IMR-90 (cell line): ENCODE measurements at regions not wholly inside any gene's neighbourhood (a gene's known extent, or its start where the extent isn't known, plus 50 kb on each side); places are given as distances from the start of the nearest gene placed in this dataset.

Experiments used
- ATAC-seq: fragments of 200-7000 bp; cut with Tn5 transposase; 2 replicates; pipeline ENCODE4 v1.9.1; 2020; ENCODE audit warnings: low read depth, mild to moderate bottlenecking, moderate library complexity
- BruUV-seq: library from RNA; stranded (reverse); fragments of 400-500 nt; replicated peaks from 2 replicates; lab custom pipeline; 2021; lab: Mats Ljungman, UMichigan
- CTCF ChIA-PET: fragments of 300-600 bp; formaldehyde crosslinking; extraction: SDS; loops from one replicate; lab custom pipeline; 2021; ENCODE audit warnings: antibody characterized with exemption; lab: Yijun Ruan, JAX
- POLR2A ChIA-PET: fragments of 300-600 bp; sonication (Branson Sonifier 250); formaldehyde crosslinking; loops from one replicate; lab custom pipeline; 2022; ENCODE audit warnings: antibody characterized with exemption; ENCODE audit not compliant: unreplicated experiment; lab: Charles Lee
- DNase-seq: peaks from one replicate; pipeline ENCODE4 v3.0.0; 2013
- H2AFZ ChIP-seq: replicated peaks from 2 replicates; pipeline ENCODE3; 2013; ENCODE audit warnings: low read length, mild to moderate bottlenecking; ENCODE audit not compliant: poor library complexity
- H2AK5ac ChIP-seq: 2 replicates; pipeline ENCODE4 v1.6.1; 2013; ENCODE audit warnings: low read depth, low read length, inconsistent platforms
- H2AK9ac ChIP-seq: replicated peaks from 2 replicates; pipeline ENCODE3; 2013; ENCODE audit warnings: mild to moderate bottlenecking, low read depth, low read length, moderate library complexity; ENCODE audit not compliant: poor library complexity
- H2BK120ac ChIP-seq: 2 replicates; pipeline ENCODE4 v1.6.1; 2013; ENCODE audit warnings: low read depth, low read length, inconsistent platforms
- H2BK15ac ChIP-seq: 3 replicates; pipeline ENCODE4 v1.6.1; 2013; ENCODE audit warnings: low read depth, low read length, inconsistent platforms
- H2BK20ac ChIP-seq: 2 replicates; pipeline ENCODE4 v1.6.1; 2013; ENCODE audit warnings: low read depth, mild to moderate bottlenecking, inconsistent platforms, low read length, moderate library complexity
- H2BK5ac ChIP-seq: 2 replicates; pipeline ENCODE4 v1.6.1; 2013; ENCODE audit warnings: mild to moderate bottlenecking, low read depth, low read length, inconsistent platforms; ENCODE audit not compliant: poor library complexity, severe bottlenecking
- H3K14ac ChIP-seq: replicated peaks from 2 replicates; pipeline ENCODE4 v1.6.1; 2013; ENCODE audit warnings: low read depth, low read length, inconsistent platforms
- H3K18ac ChIP-seq: 2 replicates; pipeline ENCODE4 v1.6.1; 2013; ENCODE audit warnings: low read depth, low read length, control low read depth
- H3K23ac ChIP-seq: 2 replicates; pipeline ENCODE4 v1.6.1; 2013; ENCODE audit warnings: low read depth, low read length, inconsistent platforms
- H3K27ac ChIP-seq: 2 replicates; pipeline ENCODE4 v1.5.1; 2013; ENCODE audit warnings: mild to moderate bottlenecking, control low read depth, low read length; ENCODE audit not compliant: insufficient read depth
- H3K27me3 ChIP-seq: 2 replicates; pipeline ENCODE4 v1.6.1; 2013; ENCODE audit warnings: low read length; ENCODE audit not compliant: control insufficient read depth, insufficient read depth
- H3K36me3 ChIP-seq: 2 replicates; pipeline ENCODE4 v1.6.1; 2013; ENCODE audit warnings: low read length, mixed read lengths; ENCODE audit not compliant: control insufficient read depth, insufficient read depth
- H3K4ac ChIP-seq: 2 replicates; pipeline ENCODE4 v1.6.1; 2013; ENCODE audit warnings: low read depth, low read length, inconsistent platforms
- H3K4me1 ChIP-seq: 2 replicates; pipeline ENCODE4 v1.6.1; 2013; ENCODE audit warnings: low read length, mixed read lengths; ENCODE audit not compliant: control insufficient read depth, insufficient read depth
- H3K4me2 ChIP-seq: 2 replicates; pipeline ENCODE4 v1.6.1; 2013; ENCODE audit warnings: low read depth, mild to moderate bottlenecking, control low read depth, low read length, moderate library complexity
- H3K4me3 ChIP-seq: 2 replicates; pipeline ENCODE4 v1.5.1; 2013; ENCODE audit warnings: low read depth, mild to moderate bottlenecking, control low read depth, low read length, moderate library complexity; ENCODE audit not compliant: insufficient read depth
- H3K56ac ChIP-seq: 2 replicates; pipeline ENCODE4 v1.6.1; 2013; ENCODE audit warnings: low read length, inconsistent platforms; ENCODE audit not compliant: insufficient read depth; ENCODE audit errors: extremely low read depth
- H3K79me1 ChIP-seq, 2 experiments: 2 replicates each; pipeline ENCODE4 v1.6.1; 2013; ENCODE audit warnings: low read length in 2 of 2, inconsistent platforms in 1 of 2, low read depth in 1 of 2
- H3K9ac ChIP-seq: 2 replicates; pipeline ENCODE4 v1.6.1; 2013; ENCODE audit warnings: low read depth, low read length, control low read depth
- H3K9me1 ChIP-seq: 2 replicates; pipeline ENCODE4 v1.6.1; 2013; ENCODE audit warnings: low read length, inconsistent platforms; ENCODE audit not compliant: insufficient read depth
- H3K9me3 ChIP-seq: 2 replicates; pipeline ENCODE4 v1.6.1; 2013; ENCODE audit warnings: low read length; ENCODE audit not compliant: control insufficient read depth, insufficient read depth
- H4K20me1 ChIP-seq: 2 replicates; pipeline ENCODE4 v1.6.1; 2013; ENCODE audit warnings: low read length, inconsistent platforms; ENCODE audit not compliant: insufficient read depth
- H4K5ac ChIP-seq: 2 replicates; pipeline ENCODE4 v1.6.1; 2013; ENCODE audit warnings: mild to moderate bottlenecking, low read depth, low read length, control low read depth
- H4K8ac ChIP-seq, 2 experiments: 2 replicates each; pipeline ENCODE4 v1.6.1; 2013; ENCODE audit warnings: low read depth in 2 of 2, low read length in 2 of 2, control low read depth in 1 of 2, inconsistent platforms in 1 of 2
- H4K91ac ChIP-seq: 2 replicates; pipeline ENCODE4 v1.6.1; 2013; ENCODE audit warnings: low read depth, low read length, inconsistent platforms; ENCODE audit not compliant: insufficient read depth
- CTCF ChIP-seq: conservative IDR thresholded peaks from 2 replicates; pipeline ENCODE4 v1.5.1; 2012; ENCODE audit warnings: mild to moderate bottlenecking, low read depth, low read length, improper control_type of control experiment
- FOS ChIP-seq: fragments of 150-350 bp; IDR thresholded peaks from 2 replicates; pipeline ENCODE4 v1.6.1; 2016; ENCODE audit warnings: low read depth, low read length
- NFE2L2 ChIP-seq: fragments of 150-350 bp; IDR thresholded peaks from 2 replicates; pipeline ENCODE4 v1.6.1; 2016; ENCODE audit warnings: low read depth, mild to moderate bottlenecking, low read length
- USF2 ChIP-seq: fragments of 150-350 bp; IDR thresholded peaks from 2 replicates; pipeline ENCODE4 v1.6.1; 2017; ENCODE audit warnings: mild to moderate bottlenecking, antibody characterized with exemption, low read length, low read depth
- WGBS, 2 experiments: methylation state at CpG; one replicate each; pipeline versions ENCODE4 v1.1.5 to v1.1.7; 2013; ENCODE audit warnings: missing lambda C conversion rate in 2 of 2; ENCODE audit not compliant: insufficient read length in 1 of 2; ENCODE audit errors: extremely low coverage in 2 of 2; 5-methylcytosine and 5-hydroxymethylcytosine counted together
- dilution Hi-C: fragments of 300-500 bp; cut with HindIII; formaldehyde crosslinking; loops from one replicate; pipeline ENCODE4 v1.14.3; 2018; ENCODE audit warnings: low sequenced_read_pairs; ENCODE audit not compliant: unreplicated experiment
- in situ Hi-C: fragments of 300-500 bp; cut with MboI; formaldehyde crosslinking; loops from 3 replicates; pipeline ENCODE4 v1.14.3; 2019; ENCODE audit warnings: low sequenced_read_pairs, inconsistent platforms, mixed read lengths
- intact Hi-C: fragments of 100-400 bp; cut with micrococcal nuclease; formaldehyde crosslinking; loops from 2 replicates; pipeline ENCODE4 v1.10.0; 2022

GRCh38 chr12:5140190-5140589 is 96.5 kb downstream of the KCNA5 start:
- Histone ChIP-seq H3K23ac (0 out of 2 replicates have a peak overlapping the region, but pooled peaks have one; percentile 14), H3K27ac (no peak overlapping the region), H3K4me2 (peak overlapping the region; percentile 68; the same call in 1 of the 2 replicates), H2AK5ac (peak overlapping the region; percentile 20; the same call in 1 of the 2 replicates), H3K27me3 (no peaks in the 10 kb centered on the region), H3K4me3 (no peak overlapping the region), H3K36me3 (no peaks in the 10 kb centered on the region), H3K9ac (no peak overlapping the region), H2BK15ac (no peak overlapping the region), H4K5ac (peak overlapping the region; percentile 96; the same call in 1 of the 2 replicates), H3K14ac (no peak overlapping the region), H2BK5ac (peak overlapping the region; percentile 76), H3K18ac (peak overlapping the region; percentile 96; the same call in 1 of the 2 replicates), H2AK9ac (no peak overlapping the region), H2AFZ (no peak overlapping the region), H2BK20ac (peak overlapping the region; percentile 33; the same call in 1 of the 2 replicates), H4K8ac (peak overlapping the region; percentile 6 to 83; a peak in 2 of 4 replicates), H3K9me3 (no peaks in the 10 kb centered on the region), H3K4ac (peak overlapping the region; percentile 45; the same call in 1 of the 2 replicates), H4K20me1 (no peaks in the 10 kb centered on the region), H3K4me1 (peaks cover 15% of the 10 kb centered on the region), H3K56ac (no peak overlapping the region), H3K79me1 (no peaks in the 10 kb centered on the region), H2BK120ac (peak overlapping the region; percentile 50; the same call in 1 of the 2 replicates), H4K91ac (no peak overlapping the region), H3K9me1 (0 out of 2 replicates have a peak, but pooled peaks cover 4% of the 10 kb centered on the region)
- ATAC-seq (peak; percentile 64), DNase-seq (peak; percentile 30)
- intact Hi-C loops: no loop called here
- ChIA-PET CTCF (interaction anchor here (1.6 kb wide), 1 partner anchor 12 kb away, joined by 7 read pairs; no protein-coding TSS in a partner anchor), POLR2A (no interaction called here)
- in situ Hi-C loops: no loop called here
- BruUV-seq: no TSS peak
- dilution Hi-C loops: no loop called here
- WGBS, 2 experiments: 86% methylated on average over 1 of the region's 3 CpGs; no CpG with 5 or more reads in 1 of the 2 experiments
- TF ChIP-seq FOS (no peak), NFE2L2 (no peak), CTCF (no peak), USF2 (no peak)
